HEK293 (cell line): ENCODE measurements at regions not wholly inside any gene's neighbourhood (a gene's known extent, or its start where the extent isn't known, plus 50 kb on each side); places are given as distances from the start of the nearest gene placed in this dataset.

ENCODE experiments used
- CTCF ChIA-PET: fragments of 350-600 bp; formaldehyde crosslinking; extraction: SDS; loops from one replicate; lab custom pipeline; 2021; ENCODE audit warnings: antibody characterized with exemption; lab: Yijun Ruan, JAX
- POLR2A ChIA-PET: fragments of 300-600 bp; formaldehyde crosslinking; extraction: SDS; loops from one replicate; lab custom pipeline; 2020; ENCODE audit warnings: antibody characterized with exemption, inconsistent platforms; lab: Yijun Ruan, JAX
- H3K27ac ChIP-seq: fragments of 200-500 bp; sonication (Bioruptor generic); 2 replicates; pipeline ENCODE4 v1.5.1; 2014; ENCODE audit warnings: low read depth, low read length, control low read depth, inconsistent platforms; ENCODE audit errors: extremely low read depth
- H3K36me3 ChIP-seq, 2 experiments: fragments of 200-500 bp in 1 of 2; sonication (Bioruptor generic) in 1 of 2; 1 replicate in 1 of 2; 2 replicates in 1 of 2; pipeline ENCODE4 v1.5.1; 2014 to 2017; ENCODE audit warnings: inconsistent platforms in 2 of 2, low read length in 2 of 2; ENCODE audit not compliant: control insufficient read depth in 2 of 2, insufficient read depth in 1 of 2
- H3K4me1 ChIP-seq: fragments of 200-500 bp; sonication (Bioruptor generic); 2 replicates; pipeline ENCODE4 v1.5.1; 2014; ENCODE audit warnings: mild to moderate bottlenecking, low read length, inconsistent platforms; ENCODE audit not compliant: control insufficient read depth, insufficient read depth
- H3K4me3 ChIP-seq: 2 replicates; pipeline ENCODE4 v1.5.1; 2011; ENCODE audit warnings: low read depth, mild to moderate bottlenecking, control low read depth, low read length, moderate library complexity
- H3K9me3 ChIP-seq: fragments of 200-500 bp; sonication (Bioruptor generic); 2 replicates; pipeline ENCODE4 v1.5.1; 2014; ENCODE audit warnings: low read depth, low read length, inconsistent platforms; ENCODE audit not compliant: control insufficient read depth, insufficient read depth
- BCL11B ChIP-seq: fragments of 450-650 bp; formaldehyde crosslinking; IDR thresholded peaks from 2 replicates; pipeline ENCODE4 v1.5.1; 2016; ENCODE audit warnings: low read depth, missing biosample characterization, missing genetic modification characterization
- BCL6B ChIP-seq: fragments of 450-650 bp; formaldehyde crosslinking; IDR thresholded peaks from 2 replicates; pipeline ENCODE4 v1.5.1; 2017; ENCODE audit warnings: missing biosample characterization, missing genetic modification characterization
- GLIS2 ChIP-seq: fragments of 450-650 bp; formaldehyde crosslinking; IDR thresholded peaks from 2 replicates; pipeline ENCODE4 v1.5.1; 2016; ENCODE audit warnings: missing biosample characterization, missing genetic modification characterization
- KLF9 ChIP-seq: fragments of 450-650 bp; formaldehyde crosslinking; IDR thresholded peaks from 2 replicates; pipeline ENCODE4 v1.5.1; 2016; ENCODE audit warnings: missing biosample characterization, missing genetic modification characterization, low read depth
- OSR2 ChIP-seq: fragments of 450-650 bp; formaldehyde crosslinking; IDR thresholded peaks from 2 replicates; pipeline ENCODE4 v1.5.1; 2016; ENCODE audit warnings: missing biosample characterization, missing genetic modification characterization
- OVOL3 ChIP-seq: fragments of 450-650 bp; formaldehyde crosslinking; IDR thresholded peaks from 2 replicates; pipeline ENCODE4 v1.5.1; 2016; ENCODE audit warnings: missing biosample characterization, missing genetic modification characterization
- SP7 ChIP-seq: fragments of 450-650 bp; formaldehyde crosslinking; IDR thresholded peaks from 2 replicates; pipeline ENCODE4 v1.5.1; 2016; ENCODE audit warnings: missing biosample characterization, missing genetic modification characterization
- TCF7L2 ChIP-seq: IDR thresholded peaks from 2 replicates; pipeline ENCODE4 v1.6.1; 2011; ENCODE audit warnings: low read depth, mild to moderate bottlenecking, inconsistent platforms, low read length, moderate library complexity, borderline replicate concordance
- YY1 ChIP-seq: fragments of 450-650 bp; formaldehyde crosslinking; IDR thresholded peaks from 2 replicates; pipeline ENCODE4 v1.5.1; 2018; ENCODE audit warnings: missing biosample characterization, missing genetic modification characterization
- ZBTB1 ChIP-seq: fragments of 450-650 bp; formaldehyde crosslinking; IDR thresholded peaks from 2 replicates; pipeline ENCODE4 v1.5.1; 2016; ENCODE audit warnings: missing biosample characterization, missing genetic modification characterization
- ZNF112 ChIP-seq: fragments of 450-650 bp; formaldehyde crosslinking; IDR thresholded peaks from 2 replicates; pipeline ENCODE4 v1.5.0; 2017; ENCODE audit warnings: missing biosample characterization, missing genetic modification characterization
- ZNF148 ChIP-seq: fragments of 450-650 bp; formaldehyde crosslinking; IDR thresholded peaks from 2 replicates; pipeline ENCODE4 v1.5.0; 2017; ENCODE audit warnings: missing biosample characterization, missing genetic modification characterization, borderline replicate concordance
- ZNF23 ChIP-seq: fragments of 450-650 bp; formaldehyde crosslinking; IDR thresholded peaks from 2 replicates; pipeline ENCODE4 v1.5.1; 2016; ENCODE audit warnings: missing biosample characterization, missing genetic modification characterization, borderline replicate concordance
- ZNF292 ChIP-seq: fragments of 450-650 bp; formaldehyde crosslinking; IDR thresholded peaks from 2 replicates; pipeline ENCODE4 v1.5.1; 2016; ENCODE audit warnings: low read depth, missing biosample characterization, missing genetic modification characterization, borderline replicate concordance
- ZNF391 ChIP-seq: fragments of 450-650 bp; formaldehyde crosslinking; IDR thresholded peaks from 2 replicates; pipeline ENCODE4 v1.5.1; 2016; ENCODE audit warnings: low read depth, missing biosample characterization, missing genetic modification characterization, borderline replicate concordance
- ZNF514 ChIP-seq: fragments of 450-650 bp; formaldehyde crosslinking; IDR thresholded peaks from 2 replicates; pipeline ENCODE4 v1.5.1; 2016; ENCODE audit warnings: missing biosample characterization, missing genetic modification characterization
- ZNF529 ChIP-seq: fragments of 450-650 bp; formaldehyde crosslinking; IDR thresholded peaks from 2 replicates; pipeline ENCODE4 v1.5.1; 2017; ENCODE audit warnings: missing genetic modification characterization, missing biosample characterization; ENCODE audit not compliant: insufficient replicate concordance
- ZNF530 ChIP-seq: fragments of 450-650 bp; formaldehyde crosslinking; IDR thresholded peaks from 2 replicates; pipeline ENCODE4 v1.5.1; 2016; ENCODE audit warnings: low read depth, missing biosample characterization, missing genetic modification characterization
- ZNF558 ChIP-seq: fragments of 450-650 bp; formaldehyde crosslinking; IDR thresholded peaks from 2 replicates; pipeline ENCODE4 v1.5.1; 2016; ENCODE audit warnings: missing biosample characterization, missing genetic modification characterization
- ZNF560 ChIP-seq: fragments of 450-650 bp; formaldehyde crosslinking; IDR thresholded peaks from 2 replicates; pipeline ENCODE4 v1.5.1; 2017; ENCODE audit warnings: missing biosample characterization, missing genetic modification characterization, borderline replicate concordance
- ZNF580 ChIP-seq: fragments of 450-650 bp; formaldehyde crosslinking; IDR thresholded peaks from 2 replicates; pipeline ENCODE4 v1.5.1; 2016; ENCODE audit warnings: missing biosample characterization, missing genetic modification characterization
- ZNF707 ChIP-seq: fragments of 450-650 bp; formaldehyde crosslinking; IDR thresholded peaks from 2 replicates; pipeline ENCODE4 v1.5.1; 2016; ENCODE audit warnings: missing biosample characterization, missing genetic modification characterization
- ZNF776 ChIP-seq: fragments of 450-650 bp; formaldehyde crosslinking; IDR thresholded peaks from 2 replicates; pipeline ENCODE4 v1.5.0; 2017; ENCODE audit warnings: missing biosample characterization, missing genetic modification characterization, borderline replicate concordance
- ZNF837 ChIP-seq: fragments of 450-650 bp; formaldehyde crosslinking; IDR thresholded peaks from 2 replicates; pipeline ENCODE4 v1.5.1; 2016; ENCODE audit warnings: missing biosample characterization, missing genetic modification characterization
- TF ChIP-seq, protein P1 (sequence below): fragments of 450-650 bp; formaldehyde crosslinking; IDR thresholded peaks from 2 replicates; pipeline ENCODE4 v1.5.1; 2016; ENCODE audit warnings: missing biosample characterization, missing genetic modification characterization

- no peak for TF ChIP-seq TCF7L2
Measured at GRCh38 chr4:26000274-26000950, 86.4 kb downstream of the SMIM20 start (continued).

DNA sequence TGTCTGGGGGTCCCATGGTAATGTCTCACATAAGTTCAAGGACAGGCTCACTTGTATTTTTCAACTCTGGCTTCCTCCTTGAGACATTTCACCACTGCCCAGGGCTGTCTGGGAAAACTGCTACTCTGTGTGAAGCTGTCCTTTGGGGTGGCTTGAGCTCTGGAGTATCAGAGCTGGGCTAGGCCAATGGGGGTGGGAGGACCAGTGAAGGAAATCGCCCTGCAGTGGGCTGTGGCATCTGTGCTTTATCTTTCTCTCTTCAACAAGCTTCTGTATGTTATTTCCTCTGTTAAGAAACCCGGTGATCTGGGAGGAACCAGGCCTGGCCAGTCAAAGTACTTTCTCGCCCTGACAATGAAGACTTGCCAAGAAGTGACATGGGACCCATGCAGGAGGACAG lies 87.4 kb downstream of the SMIM20 start:
- Histone ChIP-seq H3K9me3 (no peaks in the 10 kb centered on the region), H3K36me3 (no peaks in the 10 kb centered on the region), H3K4me3 (no peak overlapping the region), H3K27ac (no peak overlapping the region), H3K4me1 (no peaks in the 10 kb centered on the region)
- TF ChIP-seq KLF9 (tag by site-specific recombination) (no peak), ZNF580 (tag by site-specific recombination) (no peak), ZNF837 (tag by site-specific recombination) (no peak), ZNF529 (no peak), ZNF292 (tag by site-specific recombination) (no peak), SP7 (no peak), OVOL3 (tag by site-specific recombination) (no peak), BCL11B (tag by site-specific recombination) (no peak), ZNF776 (tag by site-specific recombination) (no peak), TCF7L2 (no peak), YY1 (tag by site-specific recombination) (no peak), ZNF707 (tag by site-specific recombination) (no peak), ZNF514 (tag by site-specific recombination) (no peak), ZNF560 (tag by site-specific recombination) (no peak), BCL6B (tag by site-specific recombination) (no peak)
- POLR2A ChIA-PET = no interaction called here
- CTCF ChIA-PET = interaction anchor here (0.8 to 3.2 kb wide), 2 partner anchors 14 to 408 kb away, joined by 4 to 22 read pairs; no protein-coding TSS in a partner anchor

DNA sequence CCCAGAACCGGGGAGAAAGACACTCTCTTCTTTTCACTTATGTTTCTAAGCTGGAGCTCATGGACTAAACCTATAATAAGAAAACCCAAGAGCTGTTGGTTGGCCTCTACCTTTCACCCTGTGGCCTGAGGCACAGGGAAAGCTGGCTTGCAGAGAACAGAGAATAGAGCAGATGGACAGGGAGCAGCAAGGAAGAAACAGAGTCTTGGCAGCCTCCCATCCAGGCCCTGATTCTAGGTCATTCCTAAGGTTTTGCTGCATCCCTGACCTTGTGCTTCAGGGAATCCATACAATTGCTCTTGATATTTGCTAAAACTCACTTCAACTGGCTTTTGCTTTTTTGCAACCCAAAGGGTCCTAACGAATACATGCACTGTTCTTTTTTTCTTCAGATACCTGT lies 87.8 kb downstream of the SMIM20 start:
- H3K36me3 ChIP-seq = no peaks in the 10 kb centered on the region
- ChIA-PET CTCF (no interaction called here), POLR2A (no interaction called here)
- no peak overlapping the region for H3K4me3 ChIP-seq
- no peaks in the 10 kb centered on the region for H3K9me3 ChIP-seq
- H3K27ac ChIP-seq = no peak overlapping the region
- TF ChIP-seq ZNF530 = no peak
- no peak for TF ChIP-seq ZNF292 (tag by site-specific recombination)
- TF ChIP-seq ZNF23 (tag by site-specific recombination) = no peak
- TF ChIP-seq ZNF707 (tag by site-specific recombination) = no peak
- TF ChIP-seq ZNF112 (tag by site-specific recombination) = no peak
- TF ChIP-seq, protein P1, sequence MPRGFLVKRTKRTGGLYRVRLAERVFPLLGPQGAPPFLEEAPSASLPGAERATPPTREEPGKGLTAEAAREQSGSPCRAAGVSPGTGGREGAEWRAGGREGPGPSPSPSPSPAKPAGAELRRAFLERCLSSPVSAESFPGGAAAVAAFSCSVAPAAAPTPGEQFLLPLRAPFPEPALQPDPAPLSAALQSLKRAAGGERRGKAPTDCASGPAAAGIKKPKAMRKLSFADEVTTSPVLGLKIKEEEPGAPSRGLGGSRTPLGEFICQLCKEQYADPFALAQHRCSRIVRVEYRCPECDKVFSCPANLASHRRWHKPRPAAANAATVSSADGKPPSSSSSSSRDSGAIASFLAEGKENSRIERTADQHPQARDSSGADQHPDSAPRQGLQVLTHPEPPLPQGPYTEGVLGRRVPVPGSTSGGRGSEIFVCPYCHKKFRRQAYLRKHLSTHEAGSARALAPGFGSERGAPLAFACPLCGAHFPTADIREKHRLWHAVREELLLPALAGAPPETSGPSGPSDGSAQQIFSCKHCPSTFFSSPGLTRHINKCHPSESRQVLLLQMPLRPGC (tag by site-specific recombination) = no peak
- no peak for TF ChIP-seq ZNF148 (tag by site-specific recombination)
- no peak for TF ChIP-seq GLIS2
- TF ChIP-seq ZNF558 (tag by site-specific recombination) = no peak
- TF ChIP-seq ZNF391 = no peak
- no peak for TF ChIP-seq OSR2
- TF ChIP-seq ZBTB1 (tag by site-specific recombination) = no peak
- no peaks in the 10 kb centered on the region for H3K4me1 ChIP-seq
